Neuronal stem cell (in vitro differentiated cells): ENCODE measurements at regions not wholly inside any gene's neighbourhood (a gene's known extent, or its start where the extent isn't known, plus 50 kb on each side); places are given as distances from the start of the nearest gene placed in this dataset.
"Not testable (repeated sequence)": the region's sequence is repeated elsewhere in the genome, so short reads cannot be mapped to it uniquely, and the experiment has no call there.

Source experiments
- DNase-seq: peaks from one replicate; pipeline ENCODE4 v3.0.0-alpha.2; 2013; ENCODE audit warnings: low spot score
- H2AFZ ChIP-seq: one replicate; pipeline ENCODE4 v1.6.1; 2013; ENCODE audit warnings: mild to moderate bottlenecking, low read length, inconsistent platforms
- H2AK5ac ChIP-seq: 2 replicates; pipeline ENCODE4 v1.6.1; 2013; ENCODE audit warnings: low read depth, mild to moderate bottlenecking, inconsistent platforms, low read length, moderate library complexity, mixed read lengths
- H2BK120ac ChIP-seq: 2 replicates; pipeline ENCODE4 v1.6.1; 2013; ENCODE audit warnings: low read depth, mild to moderate bottlenecking, inconsistent platforms, low read length, moderate library complexity, mixed read lengths
- H2BK12ac ChIP-seq: one replicate; pipeline ENCODE4 v1.6.1; 2013; ENCODE audit warnings: low read length, inconsistent platforms
- H2BK15ac ChIP-seq: 2 replicates; pipeline ENCODE4 v1.6.1; 2013; ENCODE audit warnings: mild to moderate bottlenecking, low read length, inconsistent platforms, mixed read lengths
- H2BK5ac ChIP-seq: one replicate; pipeline ENCODE4 v1.6.1; 2013; ENCODE audit warnings: inconsistent platforms, mild to moderate bottlenecking, low read length, moderate library complexity
- H3K14ac ChIP-seq: one replicate; pipeline ENCODE4 v1.6.1; 2013; ENCODE audit warnings: low read length, inconsistent platforms
- H3K18ac ChIP-seq: 2 replicates; pipeline ENCODE4 v1.6.1; 2013; ENCODE audit warnings: low read length, inconsistent platforms
- H3K23ac ChIP-seq: 2 replicates; pipeline ENCODE4 v1.6.1; 2013; ENCODE audit warnings: low read depth, mild to moderate bottlenecking, mixed read lengths, low read length, inconsistent platforms; ENCODE audit not compliant: poor library complexity
- H3K27ac ChIP-seq: replicated peaks from 3 replicates; pipeline ENCODE4 v1.5.1; 2013; ENCODE audit warnings: low read length, inconsistent platforms
- H3K27me3 ChIP-seq, 3 experiments: 2 replicates each; pipeline ENCODE4 v1.6.1; 2013; ENCODE audit warnings: low read length in 3 of 3, mild to moderate bottlenecking in 2 of 3, inconsistent platforms in 1 of 3, low read depth in 1 of 3, mixed read lengths in 1 of 3, moderate library complexity in 1 of 3; ENCODE audit not compliant: control insufficient read depth in 3 of 3, insufficient read depth in 3 of 3
- H3K36me3 ChIP-seq, 2 donors: replicated peaks in 1 of 2; 2 replicates each; pipeline ENCODE4 v1.6.1; 2013; ENCODE audit warnings: low read length in 2 of 2; ENCODE audit not compliant: control insufficient read depth in 2 of 2, insufficient read depth in 2 of 2
- H3K4ac ChIP-seq: 2 replicates; pipeline ENCODE4 v1.6.1; 2013; ENCODE audit warnings: inconsistent platforms, mild to moderate bottlenecking, low read length, moderate library complexity
- H3K4me1 ChIP-seq, 2 donors: 1 replicate in 1 of 2; 2 replicates in 1 of 2; pipeline ENCODE4 v1.6.1; 2013; ENCODE audit warnings: low read length in 2 of 2, low read depth in 1 of 2; ENCODE audit not compliant: control insufficient read depth in 2 of 2, insufficient read depth in 1 of 2
- H3K4me2 ChIP-seq: one replicate; pipeline ENCODE4 v1.6.1; 2013; ENCODE audit warnings: mild to moderate bottlenecking, low read length, inconsistent platforms; ENCODE audit not compliant: insufficient read depth, poor library complexity, severe bottlenecking
- H3K4me3 ChIP-seq, 2 donors: 2 replicates each; pipeline ENCODE4 v1.5.1; 2013; ENCODE audit warnings: low read length in 2 of 2, mild to moderate bottlenecking in 2 of 2, inconsistent platforms in 1 of 2, moderate library complexity in 1 of 2
- H3K79me1 ChIP-seq: one replicate; pipeline ENCODE4 v1.6.1; 2013; ENCODE audit warnings: low read depth, mild to moderate bottlenecking, inconsistent platforms, low read length, moderate library complexity
- H3K9ac ChIP-seq: one replicate; pipeline ENCODE4 v1.6.1; 2013; ENCODE audit warnings: mild to moderate bottlenecking, low read depth, low read length, inconsistent platforms; ENCODE audit not compliant: poor library complexity
- H3K9me3 ChIP-seq, 2 donors: replicated peaks in 1 of 2; 2 replicates each; pipeline versions ENCODE3 to v1.6.1; 2013; ENCODE audit warnings: low read length in 2 of 2, mild to moderate bottlenecking in 2 of 2, inconsistent platforms in 1 of 2, low read depth in 1 of 2, mixed read lengths in 1 of 2, moderate library complexity in 1 of 2; ENCODE audit not compliant: control insufficient read depth in 2 of 2, insufficient read depth in 1 of 2
- H4K8ac ChIP-seq: one replicate; pipeline ENCODE4 v1.6.1; 2013; ENCODE audit warnings: low read depth, mild to moderate bottlenecking, inconsistent platforms, low read length, moderate library complexity
- H4K91ac ChIP-seq: one replicate; pipeline ENCODE4 v1.6.1; 2013; ENCODE audit warnings: low read length, low read depth, mild to moderate bottlenecking, inconsistent platforms; ENCODE audit not compliant: poor library complexity
- WGBS, 2 donors: extraction: QIAGEN DNeasy Blood & Tissue Kit; methylation state at CpG; one replicate each; pipeline ENCODE4 v1.1.7; 2013; ENCODE audit warnings: missing lambda C conversion rate in 2 of 2, mixed read lengths in 1 of 2; ENCODE audit not compliant: insufficient read length in 2 of 2, insufficient replicate concordance in 1 of 2; ENCODE audit errors: extremely low coverage in 2 of 2; 5-methylcytosine and 5-hydroxymethylcytosine counted together

- not testable (repeated sequence) for H2BK12ac ChIP-seq, H2BK15ac ChIP-seq, H2BK120ac ChIP-seq, H2BK5ac ChIP-seq, H2AFZ ChIP-seq, H3K4ac ChIP-seq, H3K4me3 ChIP-seq, H2AK5ac ChIP-seq, H3K79me1 ChIP-seq, H3K36me3 ChIP-seq, H3K4me1 ChIP-seq, H4K91ac ChIP-seq, H3K27ac ChIP-seq, H3K9me3 ChIP-seq, H4K8ac ChIP-seq, H3K23ac ChIP-seq, H3K4me2 ChIP-seq, H3K18ac ChIP-seq, H3K9ac ChIP-seq, H3K27me3 ChIP-seq, H3K14ac ChIP-seq, DNase-seq
- WGBS, 2 donors, result no CpG with 5 or more reads among the region's 1 CpG
Observed at GRCh38 chr6:78806792-78807191, 60.6 kb upstream of the IRAK1BP1 start.

DNA sequence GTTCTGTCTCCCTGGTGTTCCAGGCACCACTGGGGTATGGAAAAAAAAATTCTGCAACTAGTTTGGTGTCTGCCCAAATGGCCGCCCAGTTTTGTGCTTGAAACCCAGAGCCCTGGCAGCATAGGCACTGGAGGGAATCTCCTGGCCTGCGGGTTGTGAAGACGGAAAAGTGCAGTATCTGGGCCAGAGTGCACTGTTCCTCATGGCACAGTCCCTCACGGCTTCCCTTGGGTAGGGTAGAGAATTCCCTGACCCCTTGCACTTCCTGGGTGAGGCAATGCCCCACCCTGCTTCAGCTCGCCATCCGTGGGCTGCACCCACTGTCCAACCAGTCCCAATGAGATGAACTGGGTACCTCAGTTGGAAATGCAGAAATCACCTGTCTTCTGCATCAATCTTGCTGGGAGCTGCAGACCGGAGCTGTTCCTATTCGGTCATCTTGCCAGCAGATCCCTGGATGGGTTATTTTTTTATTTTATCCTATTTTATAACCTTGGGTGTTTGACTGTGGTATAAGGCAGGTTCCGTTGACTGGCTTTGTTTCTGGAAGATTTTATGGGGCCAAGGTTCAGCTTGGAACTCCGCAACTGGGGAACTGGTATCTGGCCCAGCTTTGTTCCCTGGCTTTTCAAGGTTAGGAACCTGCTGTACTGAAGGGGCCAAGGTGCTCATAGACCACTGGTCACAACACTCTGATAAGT lies 59.5 kb upstream of the IRAK1BP1 start:
- not testable (repeated sequence) for H2AK5ac ChIP-seq, H3K4ac ChIP-seq

DNA sequence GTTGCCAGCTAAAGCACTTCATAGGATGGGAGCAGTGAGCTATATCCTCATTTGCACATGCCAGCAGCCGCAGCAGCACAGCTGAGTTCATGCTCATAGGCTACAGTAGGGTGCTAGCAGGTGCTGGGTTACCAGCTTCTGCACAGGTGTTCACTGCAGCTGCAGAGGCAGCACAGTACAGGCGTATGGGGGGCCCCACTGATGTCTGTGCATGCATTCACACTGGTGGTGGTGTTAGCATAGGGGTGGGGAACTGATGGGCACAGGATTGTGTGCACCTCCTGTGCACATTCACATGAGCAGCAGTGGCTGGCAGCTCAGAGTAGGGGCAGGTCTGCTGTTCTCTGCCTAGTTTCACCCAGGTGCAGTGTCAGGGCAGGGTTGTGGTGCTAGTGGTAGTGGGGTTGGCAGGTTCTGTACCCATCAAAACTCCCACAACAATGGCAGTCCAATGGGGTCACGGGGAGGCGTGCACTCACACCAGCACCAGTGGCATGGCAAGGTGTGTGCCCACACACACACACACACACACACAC lies 58.9 kb upstream of the IRAK1BP1 start:
- H3K9ac ChIP-seq, result peak overlapping the region; percentile 27
- H3K4ac ChIP-seq, result no peak overlapping the region
- no peak overlapping the region for H2AFZ ChIP-seq
- H4K8ac ChIP-seq, result no peak overlapping the region
- H3K36me3 ChIP-seq, result no peaks in the 10 kb centered on the region
- WGBS, 2 donors, result no CpG with 5 or more reads among the region's 4 CpGs
- no peak for DNase-seq
- no peak overlapping the region for H3K23ac ChIP-seq
- H3K27ac ChIP-seq, result no peak overlapping the region
- H3K4me3 ChIP-seq, result peak overlapping the region in 1 of 2 donors; percentile 1
- no peak overlapping the region for H2BK120ac ChIP-seq
- no peak overlapping the region for H4K91ac ChIP-seq
- no peak overlapping the region for H2BK12ac ChIP-seq
- H3K14ac ChIP-seq, result peak overlapping the region; percentile 67
- H3K79me1 ChIP-seq, result no peaks in the 10 kb centered on the region
- no peak overlapping the region for H2AK5ac ChIP-seq
- H2BK15ac ChIP-seq, result no peak overlapping the region
- H3K4me1 ChIP-seq, result no peaks in the 10 kb centered on the region
- H2BK5ac ChIP-seq, result no peak overlapping the region
- H3K27me3 ChIP-seq, result no peaks in the 10 kb centered on the region
- no peak overlapping the region for H3K18ac ChIP-seq
- no peak overlapping the region for H3K4me2 ChIP-seq
- peaks cover 0 to 4% of the 10 kb centered on the region in 2 donors for H3K9me3 ChIP-seq

More for the DNA sequence above, 59.5 kb upstream of the IRAK1BP1 start:
- H3K9ac ChIP-seq, H3K27ac ChIP-seq, H3K18ac ChIP-seq, H2BK5ac ChIP-seq, H3K9me3 ChIP-seq, H2AFZ ChIP-seq, H3K14ac ChIP-seq, H2BK12ac ChIP-seq, H3K4me1 ChIP-seq, DNase-seq, H3K36me3 ChIP-seq, H4K8ac ChIP-seq, H2BK120ac ChIP-seq, H2BK15ac ChIP-seq, H4K91ac ChIP-seq, H3K27me3 ChIP-seq, H3K23ac ChIP-seq, H3K4me3 ChIP-seq, H3K79me1 ChIP-seq, H3K4me2 ChIP-seq: not testable (repeated sequence)
- WGBS, 2 donors, result no CpG with 5 or more reads among the region's 10 CpGs

GRCh38 chr6:78808933-78809332 lies 58.4 kb upstream of the IRAK1BP1 start:
- Histone ChIP-seq H3K27ac (no peak overlapping the region), H3K4ac (no peak overlapping the region), H3K4me3 (peak overlapping the region in 1 of 2 donors; percentile 1), H2AFZ (no peak overlapping the region), H4K8ac (no peak overlapping the region), H2BK15ac (no peak overlapping the region), H3K36me3 (no peaks in the 10 kb centered on the region), H2BK5ac (no peak overlapping the region), H3K27me3 (no peaks in the 10 kb centered on the region), H3K4me1 (no peaks in the 10 kb centered on the region), H2BK120ac (no peak overlapping the region), H3K18ac (no peak overlapping the region), H2BK12ac (no peak overlapping the region), H2AK5ac (peak overlapping the region; percentile 13), H4K91ac (no peak overlapping the region), H3K4me2 (no peak overlapping the region), H3K9me3 (peaks cover 0 to 4% of the 10 kb centered on the region in 2 donors), H3K14ac (peak overlapping the region; percentile 67), H3K9ac (peak overlapping the region; percentile 27), H3K23ac (no peak overlapping the region), H3K79me1 (no peaks in the 10 kb centered on the region)
- DNase-seq, result no peak
- WGBS, 2 donors, result no CpG with 5 or more reads among the region's 5 CpGs
